H1 (cell line): ENCODE measurements at regions not wholly inside any gene's neighbourhood (a gene's known extent, or its start where the extent isn't known, plus 50 kb on each side); places are given as distances from the start of the nearest gene placed in this dataset.

Source experiments
- KDM1A ChIP-seq: fragments of 200-600, 300-600 bp; sonication (generic); IDR thresholded peaks from 2 replicates; pipeline ENCODE4 v1.7.1; 2016; ENCODE audit warnings: mild to moderate bottlenecking, low read length, borderline replicate concordance
- TCF12 ChIP-seq: IDR thresholded peaks from 2 replicates; pipeline ENCODE4 v1.6.1; 2011; ENCODE audit warnings: low read depth, mild to moderate bottlenecking, low read length

DNA sequence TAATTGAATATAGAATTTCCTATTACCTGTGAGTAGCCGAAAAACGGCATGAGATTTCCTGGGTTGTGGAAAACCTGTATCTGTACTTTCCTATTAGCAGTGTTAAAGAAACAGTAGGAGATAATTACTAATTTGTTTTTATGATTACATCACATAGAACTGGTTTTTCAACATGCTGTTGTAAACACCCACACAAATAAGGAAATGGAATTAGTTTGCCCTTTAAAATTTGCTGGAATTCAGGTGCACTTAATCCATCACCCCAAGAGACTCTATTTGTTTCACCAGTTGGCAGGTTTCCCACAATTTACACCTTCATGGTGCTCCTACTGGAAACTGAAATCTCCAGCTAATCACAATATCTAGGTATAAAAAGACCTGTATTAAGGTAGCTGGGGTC lies 274.1 kb upstream of the SLC8A1 start (continued):
- TF ChIP-seq KDM1A (no peak), TCF12 (no peak)
